Anterior cingulate cortex (tissue), 58 donors: ENCODE measurements at regions not wholly inside any gene's neighbourhood (a gene's known extent, or its start where the extent isn't known, plus 50 kb on each side); places are given as distances from the start of the nearest gene placed in this dataset.

Source experiments
- DNase-seq, 58 donors: peaks; one replicate each; lab custom pipeline; 2025; lab: John Stamatoyannopoulos, UW

DNA sequence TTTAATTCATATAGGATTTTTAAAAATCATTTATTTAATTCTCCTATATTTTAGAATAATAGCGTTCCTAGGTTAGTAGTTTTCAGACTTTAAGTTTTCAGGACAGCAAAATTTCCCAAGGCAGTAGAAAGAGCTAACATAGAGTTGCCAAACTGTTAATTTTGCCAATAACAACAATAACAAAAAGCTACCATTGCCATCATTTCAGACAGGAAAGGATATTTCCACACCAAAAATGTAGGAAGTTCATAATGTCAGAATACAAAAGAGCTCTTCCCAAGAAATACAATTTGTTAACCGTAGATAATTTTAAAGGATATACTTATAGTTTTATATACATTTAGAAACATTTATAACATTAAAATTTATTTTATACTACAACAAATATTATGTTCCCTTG is 81.4 kb upstream of the EEA1 start:
- no peak for DNase-seq

GRCh38 chr12:93011100-93011499 is 82.0 kb upstream of the EEA1 start:
- DNase-seq, result no peak

- no peak for DNase-seq
These were observed 87.0 kb upstream of the EEA1 start for GRCh38 chr12:93015871-93016751.

DNA sequence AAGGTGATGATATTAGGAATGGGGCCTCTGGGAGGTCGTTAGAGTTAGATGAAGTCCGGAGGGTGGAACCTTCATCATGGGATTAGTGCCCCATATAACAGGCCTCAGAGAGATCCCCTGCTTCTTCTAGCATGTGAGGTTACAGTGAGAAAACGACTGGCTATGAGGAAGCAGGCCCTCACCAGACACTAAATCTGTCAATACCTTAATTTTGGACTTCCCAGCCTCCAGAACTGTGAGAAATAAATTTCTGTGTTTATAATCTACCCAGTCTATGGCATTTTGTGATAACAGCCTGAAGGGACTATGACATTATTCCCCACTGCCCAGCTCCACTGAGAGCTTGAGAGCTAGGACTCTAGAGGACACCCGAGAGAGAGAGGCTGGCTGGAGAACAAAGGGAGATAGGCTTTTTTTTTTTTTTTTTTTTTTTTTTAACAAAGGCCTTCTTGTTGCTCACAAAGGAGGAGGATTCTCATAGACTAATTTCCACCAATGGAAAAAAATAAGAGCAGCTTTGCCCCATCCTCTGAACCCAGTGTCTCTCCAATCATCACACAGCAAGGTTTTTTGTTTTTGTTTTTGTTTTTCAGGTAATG is 87.8 kb upstream of the EEA1 start:
- DNase-seq, result peak in 18 of 58 donors; percentile 1 to 60 (median 12)

- DNase-seq, result no peak
These were observed 89.5 kb upstream of the EEA1 start for GRCh38 chr12:93018610-93019009.

DNA sequence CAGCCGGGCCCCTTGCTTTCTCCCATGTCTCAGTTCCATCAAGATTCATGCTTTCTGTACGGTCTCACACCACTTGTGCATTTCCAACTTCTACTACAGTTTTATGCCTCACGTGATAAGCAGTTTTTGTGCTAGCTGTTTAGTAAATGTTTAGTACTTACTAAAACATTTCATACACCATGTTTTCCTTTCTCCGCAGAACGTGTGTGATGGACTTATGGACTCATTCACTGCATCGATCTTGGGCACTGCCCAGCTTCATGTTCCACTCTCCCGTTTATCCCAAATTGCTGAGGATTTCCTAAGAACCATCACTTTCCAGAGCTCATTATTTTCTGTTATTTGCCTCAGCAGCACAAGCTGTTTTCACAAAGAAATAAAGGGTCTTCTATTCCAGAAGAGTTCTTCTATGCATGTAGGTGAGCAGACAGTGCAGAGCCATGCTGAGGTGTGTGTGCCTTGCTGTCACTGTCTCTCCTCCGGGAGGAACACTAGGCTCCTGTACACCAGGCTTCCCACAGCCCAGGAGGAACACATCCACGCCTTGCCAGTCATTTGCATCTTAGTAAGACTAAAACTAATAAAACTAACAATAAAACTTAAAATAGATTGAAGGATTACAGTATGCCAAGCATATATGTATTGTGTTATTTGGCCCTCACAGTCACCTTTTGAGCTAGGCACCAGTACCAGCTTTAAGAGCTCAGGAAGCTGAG is 90.3 kb upstream of the EEA1 start:
- no peak for DNase-seq

DNA sequence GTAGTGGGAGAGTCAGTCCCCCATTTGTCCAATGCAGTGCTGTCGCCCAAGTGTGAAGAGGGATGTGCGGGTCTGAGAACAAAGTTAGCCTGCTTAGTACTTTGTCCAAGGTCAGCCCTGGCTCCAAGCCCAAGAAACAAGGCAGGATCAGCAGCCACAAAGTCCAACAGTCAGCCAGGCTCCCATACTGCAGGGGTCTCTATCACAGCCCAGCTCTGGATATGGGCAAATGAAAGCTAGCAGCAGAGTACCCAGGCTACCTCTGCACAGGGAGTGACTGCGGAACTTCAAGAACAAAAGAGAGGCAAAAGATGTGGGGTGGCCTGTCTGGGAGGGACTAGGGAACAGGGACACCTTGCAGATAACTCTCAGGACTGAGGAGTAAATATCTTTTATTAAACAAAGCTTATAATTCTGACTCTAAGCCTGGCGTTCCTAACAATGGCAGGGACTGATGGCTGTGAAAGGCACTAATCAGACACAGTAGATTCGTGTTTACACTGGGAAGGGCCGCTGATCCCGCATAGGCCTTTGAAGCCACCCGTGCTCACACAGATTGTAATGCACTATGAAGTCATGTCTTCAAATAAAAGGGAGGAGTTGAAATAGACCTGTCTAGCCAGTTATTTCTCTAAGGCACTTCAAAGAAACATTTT is 91.0 kb upstream of the EEA1 start:
- DNase-seq, result no peak

DNA sequence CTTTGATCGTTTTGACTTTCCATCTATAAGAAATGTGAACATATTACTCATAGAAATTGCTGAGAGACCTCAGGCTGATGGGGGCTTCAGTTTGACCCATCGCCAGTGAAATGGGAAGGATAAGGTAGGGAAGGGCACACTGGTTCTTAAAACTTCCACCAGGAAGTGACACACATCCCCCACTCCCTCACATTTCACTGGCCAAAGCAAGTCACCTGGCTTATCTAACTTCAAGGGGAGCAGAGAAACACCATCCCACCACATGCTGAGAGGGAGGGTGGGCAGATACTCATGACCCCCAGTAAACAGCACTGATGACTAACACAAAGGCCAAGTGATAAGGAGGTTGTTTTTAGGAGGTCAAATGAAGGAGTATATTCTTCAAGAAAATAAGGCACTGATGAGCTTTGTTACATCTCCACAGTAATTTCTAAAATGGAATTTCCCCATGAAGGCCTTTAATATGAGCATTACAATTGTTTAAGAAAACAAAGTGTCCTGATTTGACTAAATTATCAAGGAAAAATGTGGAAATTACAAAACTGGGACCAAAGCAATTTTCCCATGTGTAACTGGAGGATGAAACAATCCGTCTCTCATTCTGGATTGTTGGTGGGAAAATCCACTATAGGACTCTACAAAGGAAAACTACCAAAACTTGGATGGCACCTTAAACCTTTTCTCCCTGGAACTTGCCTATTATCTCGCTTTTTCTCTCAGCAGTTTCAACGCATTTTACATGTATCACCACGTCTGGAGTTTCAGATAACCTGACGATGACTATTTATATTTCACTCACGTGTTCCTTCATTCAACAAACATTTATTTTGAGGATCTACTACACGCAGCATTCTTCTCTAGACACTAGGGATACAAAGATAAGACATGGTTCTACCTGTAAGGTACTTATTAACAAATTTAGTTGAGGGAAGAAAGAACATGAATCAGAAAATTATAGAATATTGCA is 91.8 kb upstream of the EEA1 start:
- no peak for DNase-seq

- no peak for DNase-seq
These were observed 93.7 kb upstream of the EEA1 start for GRCh38 chr12:93022603-93023340.

DNA sequence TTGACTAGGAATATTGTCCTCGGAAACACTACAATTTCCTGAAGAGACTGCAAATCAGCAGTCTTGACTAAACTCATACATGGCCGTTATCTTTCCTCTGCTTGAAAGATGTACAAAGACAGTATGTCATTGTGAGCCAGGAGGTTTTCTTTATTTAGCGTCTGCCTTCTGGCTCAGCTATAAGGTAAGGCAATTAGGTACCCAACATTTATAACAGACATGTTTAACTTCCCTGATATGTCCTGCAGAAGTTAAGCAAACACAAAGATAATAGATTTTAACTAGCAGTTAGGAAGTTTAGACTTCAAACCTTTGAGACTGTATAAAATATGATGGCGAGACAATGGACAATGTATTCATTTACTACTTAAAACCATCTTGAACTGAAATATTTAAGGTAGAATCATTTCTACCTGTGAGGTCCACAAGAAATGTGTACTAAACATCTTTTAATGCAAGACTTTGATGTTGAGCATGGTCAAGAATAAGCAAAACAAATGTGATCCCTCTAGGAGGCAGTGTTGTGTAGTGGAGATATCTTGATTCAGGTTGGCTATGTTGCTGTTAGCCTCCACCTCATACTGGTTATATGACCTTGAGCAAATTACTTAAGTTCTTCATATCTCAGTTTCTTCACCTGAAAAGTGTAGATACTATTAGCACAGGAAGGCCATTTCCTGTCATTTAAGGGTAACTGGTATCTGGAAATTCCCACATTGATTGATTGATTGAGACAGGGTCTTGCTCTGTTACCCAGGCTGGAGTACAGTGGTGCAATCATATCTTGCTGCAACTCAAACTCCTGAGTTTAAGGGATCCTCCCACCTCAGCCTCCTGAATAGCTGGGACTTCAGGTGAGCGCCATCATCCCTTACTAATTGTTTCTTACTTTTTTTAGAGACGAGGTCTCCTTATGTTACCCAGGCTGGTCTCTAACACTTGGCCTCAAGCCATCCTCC is 96.3 kb upstream of the EEA1 start:
- DNase-seq, result no peak

- DNase-seq, result no peak
These were observed 97.9 kb upstream of the EEA1 start for GRCh38 chr12:93027041-93027440.

DNA sequence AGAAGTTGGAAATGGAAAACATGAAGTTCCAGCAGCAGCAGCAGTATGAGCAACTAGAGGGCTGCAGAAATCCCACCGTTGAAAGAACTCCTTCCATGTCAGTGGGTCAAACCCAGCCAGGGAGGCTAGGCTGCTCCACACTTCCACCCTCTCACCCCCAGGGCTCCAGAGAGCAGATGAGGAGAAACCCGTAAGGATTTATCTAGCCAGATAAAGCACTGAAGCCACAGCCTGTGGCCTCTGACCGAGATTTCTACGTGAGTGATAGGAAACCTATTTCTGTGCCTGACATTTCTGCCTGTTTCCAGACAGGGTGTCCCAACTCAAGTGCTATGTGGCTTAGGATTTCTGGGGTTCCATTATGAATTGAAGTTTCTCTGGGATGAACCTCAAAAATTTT is 100.0 kb upstream of the EEA1 start:
- no peak for DNase-seq

DNA sequence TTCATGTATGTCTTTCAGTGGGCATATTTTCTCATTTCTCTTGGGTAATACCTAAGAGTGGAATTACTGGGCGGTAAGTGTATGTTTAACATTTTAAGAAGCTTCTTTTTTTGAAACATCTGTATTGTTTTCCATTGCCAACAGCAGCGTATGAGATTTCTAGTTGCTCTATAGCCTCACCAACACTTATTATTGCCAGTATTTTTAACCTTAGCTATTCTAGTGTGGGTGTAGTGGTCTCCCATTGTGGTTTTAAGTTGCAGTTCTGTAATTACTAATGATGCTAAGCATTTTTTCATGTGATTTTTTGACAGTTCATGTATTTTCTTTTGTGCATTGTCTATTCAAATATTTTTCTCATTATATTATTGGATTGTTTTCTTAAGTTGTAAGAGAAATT is 101.9 kb upstream of the EEA1 start:
- no peak for DNase-seq

DNA sequence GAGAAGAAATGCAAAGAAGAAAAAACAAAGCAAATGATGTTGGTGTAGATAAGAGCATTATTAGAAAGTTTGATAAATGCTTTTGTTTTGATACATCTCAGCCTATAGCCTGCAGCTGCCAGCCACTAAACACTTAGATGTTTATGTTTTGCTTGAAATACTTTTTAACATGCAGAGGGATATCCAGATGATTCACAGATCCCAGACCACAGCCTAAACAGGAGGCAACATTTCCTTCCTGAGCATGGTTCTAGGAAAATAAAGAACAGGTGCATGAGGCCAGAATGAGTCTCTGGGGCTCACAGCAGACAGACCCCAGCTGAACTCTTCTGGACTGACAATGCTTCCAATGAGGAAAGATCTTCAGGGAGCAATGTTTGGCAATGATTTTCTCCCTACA is 103.7 kb upstream of the EEA1 start:
- no peak for DNase-seq

- DNase-seq, result no peak
These were observed 104.9 kb upstream of the EEA1 start for GRCh38 chr12:93033948-93034347.

DNA sequence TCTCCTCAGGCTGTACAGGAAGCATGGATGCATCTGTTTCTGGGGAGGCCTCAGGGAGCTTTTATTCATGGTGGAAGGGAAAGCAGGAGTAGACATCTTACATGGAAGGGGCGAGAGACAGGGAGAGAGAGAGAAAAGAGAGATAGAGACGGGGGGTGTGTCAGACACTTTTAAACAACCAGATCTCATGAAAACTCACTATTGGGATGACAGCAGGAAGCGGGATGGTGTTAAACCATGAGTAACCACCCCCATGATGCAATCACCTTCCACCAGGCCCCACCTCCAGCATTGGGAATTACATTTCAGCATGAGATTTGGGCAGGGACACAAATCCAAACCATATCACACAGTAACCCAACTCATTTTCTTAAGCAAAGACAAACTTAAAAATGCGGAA is 110.0 kb upstream of the EEA1 start:
- no peak for DNase-seq

GRCh38 chr12:93039930-93040329 is 110.8 kb upstream of the EEA1 start:
- no peak for DNase-seq

DNA sequence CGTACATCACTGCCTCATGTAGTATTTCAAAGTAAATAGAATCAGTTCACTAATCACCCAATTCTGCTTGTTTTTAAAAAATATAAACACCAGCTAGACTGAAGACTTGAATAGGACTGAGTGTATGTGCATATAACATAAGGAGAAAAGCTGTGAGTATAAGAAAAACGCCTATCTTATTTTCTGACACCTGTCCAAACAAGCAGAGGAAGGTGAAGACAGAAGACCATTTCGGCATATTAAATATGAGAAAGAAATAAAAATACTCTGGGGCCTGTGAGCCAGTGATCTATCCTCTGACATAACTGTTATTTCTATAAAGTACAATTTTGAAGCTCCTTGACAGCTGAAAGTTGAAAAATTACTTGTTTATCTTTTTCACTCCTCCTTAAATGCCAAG is 111.3 kb upstream of the EEA1 start:
- no peak for DNase-seq
